ENCODE measurements at regions not wholly inside any gene's neighbourhood (a gene's known extent, or its start where the extent isn't known, plus 50 kb on each side); places are given as distances from the start of the nearest gene placed in this dataset.

DNA sequence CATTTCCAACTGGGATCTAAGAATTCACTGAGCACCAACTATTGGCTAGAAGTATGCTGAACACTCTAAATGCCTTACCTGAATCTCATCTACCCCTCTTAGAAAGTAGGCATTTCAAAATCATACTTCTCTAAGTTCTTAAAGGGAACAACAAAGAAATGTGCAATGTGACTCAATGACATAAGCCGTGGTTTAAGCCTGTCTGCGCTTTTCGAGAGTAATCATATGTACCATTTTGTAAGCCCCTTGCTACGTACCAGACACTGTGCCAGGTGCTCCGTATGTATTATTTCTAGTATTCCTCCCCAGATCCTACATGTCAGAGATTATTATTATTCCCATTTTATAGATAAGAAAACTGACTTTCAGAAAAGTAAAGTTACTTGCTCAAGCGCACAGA is 454.2 kb downstream of the SETD4 start:
- TF ChIP-seq POLR2A (IDR thresholded peaks at IDR 0.05): no peak
- TF ChIP-seq, protein P1, sequence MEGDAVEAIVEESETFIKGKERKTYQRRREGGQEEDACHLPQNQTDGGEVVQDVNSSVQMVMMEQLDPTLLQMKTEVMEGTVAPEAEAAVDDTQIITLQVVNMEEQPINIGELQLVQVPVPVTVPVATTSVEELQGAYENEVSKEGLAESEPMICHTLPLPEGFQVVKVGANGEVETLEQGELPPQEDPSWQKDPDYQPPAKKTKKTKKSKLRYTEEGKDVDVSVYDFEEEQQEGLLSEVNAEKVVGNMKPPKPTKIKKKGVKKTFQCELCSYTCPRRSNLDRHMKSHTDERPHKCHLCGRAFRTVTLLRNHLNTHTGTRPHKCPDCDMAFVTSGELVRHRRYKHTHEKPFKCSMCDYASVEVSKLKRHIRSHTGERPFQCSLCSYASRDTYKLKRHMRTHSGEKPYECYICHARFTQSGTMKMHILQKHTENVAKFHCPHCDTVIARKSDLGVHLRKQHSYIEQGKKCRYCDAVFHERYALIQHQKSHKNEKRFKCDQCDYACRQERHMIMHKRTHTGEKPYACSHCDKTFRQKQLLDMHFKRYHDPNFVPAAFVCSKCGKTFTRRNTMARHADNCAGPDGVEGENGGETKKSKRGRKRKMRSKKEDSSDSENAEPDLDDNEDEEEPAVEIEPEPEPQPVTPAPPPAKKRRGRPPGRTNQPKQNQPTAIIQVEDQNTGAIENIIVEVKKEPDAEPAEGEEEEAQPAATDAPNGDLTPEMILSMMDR (IDR thresholded peaks at IDR 0.05): no peak
